HepG2 (cell line): ENCODE measurements at regions not wholly inside any gene's neighbourhood (a gene's known extent, or its start where the extent isn't known, plus 50 kb on each side); places are given as distances from the start of the nearest gene placed in this dataset.

Experiments
- ATAC-seq: fragments of 200-7000 bp; cut with Tn5 transposase; 3 replicates; pipeline ENCODE4 v1.9.1; 2020; ENCODE audit warnings: mild to moderate bottlenecking, moderate library complexity
- BruUV-seq: library from RNA; stranded (reverse); fragments of 400-500 nt; replicated peaks from 2 replicates; lab custom pipeline; 2021; lab: Mats Ljungman, UMichigan
- CTCF ChIA-PET: fragments of 300-600 bp; formaldehyde crosslinking; extraction: SDS; loops from one replicate; lab custom pipeline; 2021; ENCODE audit warnings: low total read pairs, inconsistent platforms, low intra/inter-chr PET ratio; lab: Yijun Ruan, JAX
- POLR2A ChIA-PET: fragments of 350-600 bp; sonication (Branson Sonifier 250); formaldehyde crosslinking; loops from one replicate; lab custom pipeline; 2020; ENCODE audit warnings: antibody characterized with exemption, inconsistent platforms; lab: Yijun Ruan, JAX
- DNase-seq: peaks from one replicate; pipeline ENCODE4 v3.0.0-alpha.2; 2015; ENCODE audit warnings: low spot score
- FAIRE-seq: peaks from 3 replicates; lab custom pipeline; 2011; peaks lifted over from hg19 to GRCh38; lab: Jason Lieb, UNC
- H2AFZ ChIP-seq: one replicate; pipeline ENCODE4 v1.6.1; 2011; ENCODE audit warnings: low read length, inconsistent platforms
- H3K27ac ChIP-seq: fragments of 300-600 bp; 3 replicates; pipeline ENCODE4 v1.8.0; 2011; ENCODE audit warnings: mixed run types, mild to moderate bottlenecking, mixed read lengths, low read length, inconsistent platforms; ENCODE audit not compliant: insufficient read depth; ENCODE audit errors: extremely low read length
- H3K27me3 ChIP-seq, 2 experiments: fragments of 200-600 bp in 1 of 2; 2 replicates in 1 of 2; 3 replicates in 1 of 2; pipeline versions ENCODE4 v1.6.0 to v1.8.0; 2011; ENCODE audit warnings: low read length in 2 of 2, mild to moderate bottlenecking in 2 of 2, moderate library complexity in 2 of 2, inconsistent platforms in 1 of 2; ENCODE audit not compliant: insufficient read depth in 2 of 2, control insufficient read depth in 1 of 2
- H3K36me3 ChIP-seq, 2 experiments: fragments of 200-600 bp in 1 of 2; replicated peaks in 1 of 2; 2 replicates in 1 of 2; 3 replicates in 1 of 2; pipeline versions ENCODE4 v1.5.1 to v1.8.0; 2011; ENCODE audit warnings: low read length in 2 of 2, inconsistent platforms in 1 of 2; ENCODE audit not compliant: insufficient read depth in 2 of 2, control insufficient read depth in 1 of 2
- H3K4me1 ChIP-seq: 2 replicates; pipeline ENCODE4 v1.5.1; 2012; ENCODE audit warnings: low read length, inconsistent platforms; ENCODE audit not compliant: insufficient read depth
- H3K4me2 ChIP-seq: 2 replicates; pipeline ENCODE4 v1.6.0; 2011; ENCODE audit warnings: low read depth, low read length, inconsistent platforms
- H3K4me3 ChIP-seq, 3 experiments: fragments of 200-600 bp in 1 of 3; sonication (generic), shearing (Covaris generic) in 1 of 3; replicated peaks in 1 of 3; 2 replicates each; pipeline ENCODE4 v1.5.1; 2011 to 2016; ENCODE audit warnings: low read length in 3 of 3, inconsistent platforms in 2 of 3, low read depth in 2 of 3, mild to moderate bottlenecking in 2 of 3, control low read depth in 1 of 3, mixed read lengths in 1 of 3; ENCODE audit not compliant: insufficient read depth in 1 of 3
- H3K79me2 ChIP-seq: one replicate; pipeline ENCODE4 v1.6.1; 2011; ENCODE audit warnings: low read length, inconsistent platforms; ENCODE audit not compliant: insufficient read depth
- H3K9ac ChIP-seq: 2 replicates; pipeline ENCODE4 v1.6.0; 2011; ENCODE audit warnings: mild to moderate bottlenecking, low read depth, low read length, inconsistent platforms; ENCODE audit not compliant: insufficient read depth
- H3K9me3 ChIP-seq: 2 replicates; pipeline ENCODE4 v1.5.1; 2012; ENCODE audit warnings: mild to moderate bottlenecking, low read length
- H4K20me1 ChIP-seq: 2 replicates; pipeline ENCODE4 v1.6.0; 2011; ENCODE audit warnings: inconsistent platforms, mild to moderate bottlenecking, low read length, moderate library complexity; ENCODE audit not compliant: insufficient read depth
- AKNA ChIP-seq: sonication (generic); formaldehyde crosslinking; IDR thresholded peaks from 2 replicates; pipeline ENCODE4 v1.4.0; 2020; ENCODE audit warnings: missing genetic modification reagents, borderline replicate concordance
- ATF7-NPFF ChIP-seq: sonication (generic); formaldehyde crosslinking; IDR thresholded peaks from 2 replicates; pipeline ENCODE4 v1.8.1; 2023; ENCODE audit warnings: mild to moderate bottlenecking, low read depth, missing genetic modification reagents, moderate library complexity
- CHD4 ChIP-seq: fragments of 200-600 bp; sonication (generic); IDR thresholded peaks from 2 replicates; pipeline ENCODE4 v1.7.0; 2017; ENCODE audit warnings: mild to moderate bottlenecking, low read length, borderline replicate concordance
- GABPB1 ChIP-seq: IDR thresholded peaks from 2 replicates; pipeline ENCODE4 v1.6.1; 2016; ENCODE audit warnings: mild to moderate bottlenecking, missing genetic modification reagents, moderate library complexity, missing compliant biosample characterization
- HMGA1 ChIP-seq: sonication (generic); formaldehyde crosslinking; conservative IDR thresholded peaks from 2 replicates; pipeline ENCODE4 v1.4.0; 2020; ENCODE audit warnings: missing genetic modification reagents
- MAFK ChIP-seq, 2 experiments: IDR thresholded peaks in 1 of 2; conservative IDR thresholded peaks in 1 of 2; 2 replicates each; pipeline ENCODE4 v1.6.1; 2011; ENCODE audit warnings: improper control_type of control experiment in 2 of 2, low read length in 2 of 2
- NBN ChIP-seq: fragments of 450-650 bp; conservative IDR thresholded peaks from 2 replicates; pipeline ENCODE4 v1.6.1; 2017
- PBX2 ChIP-seq: IDR thresholded peaks from 2 replicates; pipeline ENCODE4 v1.6.1; 2016; ENCODE audit warnings: control low read depth
- REL ChIP-seq: sonication (generic); formaldehyde crosslinking; conservative IDR thresholded peaks from 2 replicates; pipeline ENCODE4 v1.8.0; 2022; ENCODE audit warnings: mild to moderate bottlenecking, missing genetic modification reagents, moderate library complexity
- SNRNP70 ChIP-seq: fragments of 200-400 bp; formaldehyde crosslinking; IDR thresholded peaks from 2 replicates; pipeline ENCODE4 v1.6.1; 2017; ENCODE audit warnings: mild to moderate bottlenecking, low read depth, low read length, moderate library complexity
- SOX5 ChIP-seq: IDR thresholded peaks from 2 replicates; pipeline ENCODE4 v1.6.1; 2016; ENCODE audit warnings: borderline replicate concordance
- SP1 ChIP-seq, 2 experiments: fragments of 450-650 bp in 1 of 2; sonication (generic) in 1 of 2; formaldehyde crosslinking in 1 of 2; IDR thresholded peaks; 2 replicates each; pipeline versions ENCODE4 v1.4.0 to v1.6.1; 2016 to 2020; ENCODE audit warnings: missing genetic modification reagents in 1 of 2
- ZNF225 ChIP-seq: sonication (generic); formaldehyde crosslinking; IDR thresholded peaks from 2 replicates; pipeline ENCODE4 v1.4.0; 2020; ENCODE audit warnings: mild to moderate bottlenecking, missing genetic modification reagents
- WGBS: methylation state at CpG from one replicate; pipeline ENCODE4 v1.1.6; 2017; ENCODE audit warnings: low lambda C conversion rate; 5-methylcytosine and 5-hydroxymethylcytosine counted together
- in situ Hi-C: cut with HindIII; loops from 2 replicates; pipeline ENCODE4 v1.10.0; 2017; ENCODE audit warnings: low pct_unique_long_range_greater_than_20kb; ENCODE audit not compliant: extremely low pct_ligation_motif_present
- intact Hi-C: fragments of 100-400 bp; cut with micrococcal nuclease; formaldehyde crosslinking; loops from one replicate; pipeline ENCODE4 v1.10.0; 2022; ENCODE audit not compliant: unreplicated experiment

DNA sequence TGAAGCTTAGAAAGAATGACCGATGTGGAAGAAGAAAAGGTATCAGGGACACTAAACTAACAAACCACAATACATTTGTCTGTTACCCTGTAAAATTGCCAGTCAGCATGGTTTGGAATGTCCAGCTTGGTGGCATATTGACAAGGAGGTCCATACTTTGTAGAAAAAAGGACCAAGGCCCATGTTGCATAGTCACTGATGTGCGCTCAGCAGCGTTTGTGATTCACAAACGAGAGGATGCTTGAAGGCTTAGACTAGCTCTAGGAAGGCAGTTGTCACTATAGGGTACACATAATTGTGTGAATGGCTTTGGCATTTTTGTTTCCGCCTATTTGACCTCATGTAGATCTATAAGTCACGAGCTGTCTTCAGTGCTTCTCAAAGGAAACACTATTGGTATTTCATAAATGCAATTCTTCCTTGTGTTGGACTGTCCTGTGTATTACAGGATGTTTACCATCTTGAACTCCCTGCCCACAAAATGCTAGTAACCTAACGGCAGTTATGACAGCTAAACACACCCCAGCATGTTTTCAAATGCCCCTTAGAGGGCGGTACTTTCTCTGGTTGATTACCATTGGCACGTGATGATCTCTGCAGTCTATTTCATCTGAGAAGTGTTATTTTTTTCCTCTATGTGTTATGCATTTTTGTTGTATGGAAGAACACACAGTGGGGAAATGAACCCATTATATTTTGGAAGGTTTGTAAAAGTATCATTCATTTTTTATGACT is 304.2 kb downstream of the CYRIA start:
- Histone ChIP-seq H3K4me1 (no peaks in the 10 kb centered on the region), H4K20me1 (no peaks in the 10 kb centered on the region), H2AFZ (no peak overlapping the region), H3K27ac (no peak overlapping the region), H3K36me3 (no peaks in the 10 kb centered on the region), H3K4me2 (no peak overlapping the region), H3K79me2 (no peaks in the 10 kb centered on the region), H3K27me3 (no peaks in the 10 kb centered on the region; a peak in 1 of 5 replicates), H3K9me3 (peaks cover 8% of the 10 kb centered on the region), H3K4me3 (no peak overlapping the region), H3K9ac (no peak overlapping the region)
- no peak for DNase-seq
- in situ Hi-C loops (no loop called here), intact Hi-C loops (no loop called here)
- no TSS peak for BruUV-seq
- CTCF ChIA-PET = no interaction called here
- ATAC-seq = no peak
- TF ChIP-seq MAFK (conservative IDR thresholded peaks at IDR 0.05 in 1 of 2, IDR thresholded peaks at IDR 0.05 in 1 of 2; ENCODE audit: low read length in 2 of 2) (peak; percentile 14 to 15; a peak in 1 of 4 replicates), HMGA1 (no peak)
- 49% methylated on average over 9 of the region's 9 CpGs for WGBS
- FAIRE-seq = no peak
- POLR2A ChIA-PET = no interaction called here

GRCh38 chr2:16359961-16360360 is 305.7 kb downstream of the CYRIA start:
- intact Hi-C loops = no loop called here
- BruUV-seq = no TSS peak
- TF ChIP-seq SP1 (IDR thresholded peaks at IDR 0.05) = no peak
- TF ChIP-seq SP1 (CRISPR knock-in tag; IDR thresholded peaks at IDR 0.05) = no peak
- no peak for TF ChIP-seq ZNF225
- no peak for TF ChIP-seq ATF7-NPFF (CRISPR knock-in tag)
- no peak for TF ChIP-seq AKNA (CRISPR knock-in tag)
- TF ChIP-seq SOX5 (CRISPR knock-in tag) = no peak
- TF ChIP-seq SNRNP70 = no peak
- no peak for TF ChIP-seq CHD4
- no peak for TF ChIP-seq NBN
- no peak for TF ChIP-seq REL
- no peak for TF ChIP-seq GABPB1 (CRISPR knock-in tag)
- TF ChIP-seq PBX2 (CRISPR knock-in tag) = no peak

More at GRCh38 chr2:16359961-16360360, 305.7 kb downstream of the CYRIA start:
- in situ Hi-C loops = no loop called here
- DNase-seq (no peak), FAIRE-seq (no peak), ATAC-seq (no peak)
- Histone ChIP-seq H3K27me3 (no peaks in the 10 kb centered on the region; a peak in 1 of 5 replicates), H3K79me2 (no peaks in the 10 kb centered on the region), H3K4me1 (no peaks in the 10 kb centered on the region), H3K4me2 (no peak overlapping the region), H3K36me3 (no peaks in the 10 kb centered on the region), H3K27ac (no peak overlapping the region), H3K9ac (no peak overlapping the region), H4K20me1 (no peaks in the 10 kb centered on the region), H2AFZ (no peak overlapping the region), H3K9me3 (peaks cover 8% of the 10 kb centered on the region), H3K4me3 (no peak overlapping the region)
- WGBS = 11% methylated on average over 1 of the region's 1 CpG
- ChIA-PET POLR2A (no interaction called here), CTCF (no interaction called here)
